Gastroesophageal sphincter (tissue), 4 donors: ENCODE measurements at regions not wholly inside any gene's neighbourhood (a gene's known extent, or its start where the extent isn't known, plus 50 kb on each side); places are given as distances from the start of the nearest gene placed in this dataset.

Experiments
- ATAC-seq: fragments of 150-250 bp; one replicate; pipeline ENCODE4 v1.9.1; 2016; ENCODE audit warnings: mild to moderate bottlenecking, moderate library complexity
- H3K27ac ChIP-seq, 4 donors: fragments of 200-600 bp; sonication (generic) in 3 of 4; 1 replicate in 3 of 4; 2 replicates in 1 of 4; pipeline ENCODE4 v1.5.1; 2016 to 2019
- H3K27me3 ChIP-seq: fragments of 200-600 bp; sonication (generic); one replicate; pipeline ENCODE4 v1.5.1; 2019
- H3K36me3 ChIP-seq, 2 donors: fragments of 200-600 bp; sonication (generic); one replicate each; pipeline ENCODE4 v1.5.1; 2019; ENCODE audit warnings: control low read depth in 1 of 2
- H3K4me1 ChIP-seq, 3 donors: fragments of 200-600 bp; sonication (generic); 1 replicate in 2 of 3; 2 replicates in 1 of 3; pipeline ENCODE4 v1.5.1; 2016 to 2019; ENCODE audit warnings: control low read depth in 2 of 3
- H3K4me3 ChIP-seq, 2 donors: fragments of 200-600 bp; sonication (generic); one replicate each; pipeline ENCODE4 v1.5.1; 2019; ENCODE audit warnings: mild to moderate bottlenecking in 1 of 2, moderate library complexity in 1 of 2
- H3K9me3 ChIP-seq, 3 donors: fragments of 200-600 bp; sonication (generic); one replicate each; pipeline ENCODE4 v1.5.1; 2017 to 2019; ENCODE audit warnings: control low read depth in 2 of 3
- CTCF ChIP-seq, 4 experiments: fragments of 200-600 bp in 2 of 4; fragments of 450-650 bp in 2 of 4; sonication (generic) in 1 of 4; IDR thresholded peaks; one replicate each; pipeline ENCODE4 v1.5.1; 2017 to 2019; ENCODE audit warnings: antibody characterized with exemption in 4 of 4, mild to moderate bottlenecking in 2 of 4, moderate library complexity in 2 of 4
- EP300 ChIP-seq: sonication (generic); formaldehyde crosslinking; IDR thresholded peaks from one replicate; pipeline ENCODE4 v1.6.1; 2017; ENCODE audit warnings: antibody characterized with exemption, mild to moderate bottlenecking
- POLR2A ChIP-seq, 2 donors: fragments of 450-650 bp; IDR thresholded peaks; one replicate each; pipeline ENCODE4 v1.6.1; 2017; ENCODE audit warnings: antibody characterized with exemption in 2 of 2, mild to moderate bottlenecking in 2 of 2, moderate library complexity in 1 of 2
- POLR2AphosphoS5 ChIP-seq: sonication (generic); formaldehyde crosslinking; IDR thresholded peaks from one replicate; pipeline ENCODE4 v1.6.1; 2017; ENCODE audit warnings: antibody characterized with exemption
- WGBS, 2 donors: methylation state at CpG; one replicate each; pipeline ENCODE4 v1.1.5; 2018; ENCODE audit warnings: low coverage in 1 of 2; 5-methylcytosine and 5-hydroxymethylcytosine counted together

GRCh38 chr6:150456466-150456865, 87.7 kb downstream of the IYD start:
- Histone ChIP-seq H3K36me3 (no peaks in the 10 kb centered on the region), H3K9me3 (no peaks in the 10 kb centered on the region), H3K4me1 (no peaks in the 10 kb centered on the region), H3K27me3 (no peaks in the 10 kb centered on the region), H3K4me3 (no peak overlapping the region), H3K27ac (no peak overlapping the region)
- no peak for TF ChIP-seq CTCF (IDR thresholded peaks at IDR 0.05)
- no peak for TF ChIP-seq POLR2A (IDR thresholded peaks at IDR 0.05)
- TF ChIP-seq POLR2AphosphoS5, result no peak
- TF ChIP-seq EP300, result no peak
- ATAC-seq, result no peak
- WGBS, 2 donors, result 73 to 76% methylated on average over 2 to 6 of the region's 7 CpGs

GRCh38 chr6:150456902-150457643, 88.3 kb downstream of the IYD start:
- Histone ChIP-seq H3K36me3 (no peaks in the 10 kb centered on the region), H3K27me3 (no peaks in the 10 kb centered on the region), H3K27ac (no peak overlapping the region), H3K9me3 (no peaks in the 10 kb centered on the region), H3K4me3 (no peak overlapping the region), H3K4me1 (no peaks in the 10 kb centered on the region)
- TF ChIP-seq POLR2AphosphoS5 (no peak), EP300 (no peak), CTCF (IDR thresholded peaks at IDR 0.05) (no peak), POLR2A (IDR thresholded peaks at IDR 0.05) (no peak)
- no peak for ATAC-seq
- 80 to 89% methylated on average over 2 to 7 of the region's 7 CpGs for WGBS, 2 donors

GRCh38 chr6:150458579-150458978, 89.8 kb downstream of the IYD start:
- 56 to 71% methylated on average over 5 of the region's 5 CpGs for WGBS, 2 donors
- H3K4me1 ChIP-seq, result no peaks in the 10 kb centered on the region
- no peaks in the 10 kb centered on the region for H3K9me3 ChIP-seq
- ATAC-seq, result no peak
- H3K36me3 ChIP-seq, result no peaks in the 10 kb centered on the region
- H3K27me3 ChIP-seq, result no peaks in the 10 kb centered on the region
- H3K27ac ChIP-seq, result no peak overlapping the region
- TF ChIP-seq CTCF (IDR thresholded peaks at IDR 0.05) (no peak), POLR2A (IDR thresholded peaks at IDR 0.05) (no peak), POLR2AphosphoS5 (no peak), EP300 (no peak)
- no peak overlapping the region for H3K4me3 ChIP-seq

GRCh38 chr6:150463852-150464251, 95.0 kb downstream of the IYD start:
- no peak overlapping the region for H3K27ac ChIP-seq
- no peaks in the 10 kb centered on the region for H3K36me3 ChIP-seq
- TF ChIP-seq CTCF (IDR thresholded peaks at IDR 0.05) (no peak), POLR2A (IDR thresholded peaks at IDR 0.05) (no peak), EP300 (no peak), POLR2AphosphoS5 (no peak)
- ATAC-seq, result no peak
- H3K27me3 ChIP-seq, result no peaks in the 10 kb centered on the region
- H3K4me3 ChIP-seq, result no peak overlapping the region
- 90 to 98% methylated on average over 2 to 5 of the region's 5 CpGs for WGBS, 2 donors
- no peaks in the 10 kb centered on the region for H3K4me1 ChIP-seq
- no peaks in the 10 kb centered on the region for H3K9me3 ChIP-seq

GRCh38 chr6:150464966-150465365, 96.2 kb downstream of the IYD start:
- WGBS, 2 donors, result 78 to 95% methylated on average over 2 of the region's 2 CpGs
- TF ChIP-seq EP300, result no peak
- no peak for TF ChIP-seq CTCF (IDR thresholded peaks at IDR 0.05)
- no peak for TF ChIP-seq POLR2AphosphoS5
- TF ChIP-seq POLR2A (IDR thresholded peaks at IDR 0.05), result no peak
- Histone ChIP-seq H3K4me1 (no peaks in the 10 kb centered on the region), H3K4me3 (no peak overlapping the region), H3K36me3 (no peaks in the 10 kb centered on the region), H3K9me3 (no peaks in the 10 kb centered on the region), H3K27me3 (no peaks in the 10 kb centered on the region), H3K27ac (no peak overlapping the region)
- ATAC-seq, result no peak
